Panc1 (cell line): ENCODE measurements at regions not wholly inside any gene's neighbourhood (a gene's known extent, or its start where the extent isn't known, plus 50 kb on each side); places are given as distances from the start of the nearest gene placed in this dataset.
A peak's percentile ranks its signal among the peaks of the same experiment; 100 is the strongest.

Experiments
- ATAC-seq: fragments of 200-7000 bp; cut with Tn5 transposase; 2 replicates; pipeline ENCODE4 v1.9.1; 2020; ENCODE audit warnings: mild to moderate bottlenecking, moderate library complexity
- BruUV-seq: library from RNA; stranded (reverse); fragments of 400-500 nt; replicated peaks from 2 replicates; lab custom pipeline; 2021; lab: Mats Ljungman, UMichigan
- CTCF ChIA-PET: fragments of 300-600 bp; sonication (Branson Sonifier 250); formaldehyde crosslinking; loops from one replicate; lab custom pipeline; 2022; ENCODE audit warnings: antibody characterized with exemption; lab: Charles Lee
- POLR2A ChIA-PET: fragments of 300-600 bp; sonication (Branson Sonifier 250); formaldehyde crosslinking; loops from one replicate; lab custom pipeline; 2022; ENCODE audit warnings: antibody characterized with exemption; lab: Charles Lee
- DNase-seq: peaks from one replicate; pipeline ENCODE4 v3.0.0-alpha.2; 2010; ENCODE audit warnings: low read depth, low spot score
- H3K27ac ChIP-seq: 2 replicates; pipeline ENCODE4 v1.5.1; 2011; ENCODE audit warnings: mild to moderate bottlenecking, low read length, inconsistent platforms
- H3K27me3 ChIP-seq: fragments of 200-500 bp; sonication (Bioruptor generic); 2 replicates; pipeline ENCODE4 v1.6.0; 2014; ENCODE audit warnings: low read length, inconsistent platforms; ENCODE audit not compliant: control insufficient read depth, insufficient read depth
- H3K36me3 ChIP-seq: fragments of 200-500 bp; sonication (Bioruptor generic); 2 replicates; pipeline ENCODE4 v1.5.1; 2014; ENCODE audit warnings: inconsistent platforms, mild to moderate bottlenecking, low read length, moderate library complexity; ENCODE audit not compliant: control insufficient read depth, insufficient read depth
- H3K4me1 ChIP-seq: 2 replicates; pipeline ENCODE4 v1.5.1; 2011; ENCODE audit warnings: inconsistent platforms, mild to moderate bottlenecking, low read length, moderate library complexity; ENCODE audit not compliant: control insufficient read depth, insufficient read depth
- H3K4me3 ChIP-seq, 2 experiments: 2 replicates each; pipeline ENCODE4 v1.5.1; 2011 to 2012; ENCODE audit warnings: low read depth in 2 of 2, low read length in 2 of 2, mild to moderate bottlenecking in 2 of 2, inconsistent platforms in 1 of 2, moderate library complexity in 1 of 2
- H3K9me3 ChIP-seq: fragments of 200-500 bp; sonication (Bioruptor generic); 2 replicates; pipeline ENCODE4 v1.5.1; 2014; ENCODE audit warnings: low read depth, mild to moderate bottlenecking, inconsistent platforms, low read length, moderate library complexity; ENCODE audit not compliant: control insufficient read depth, insufficient read depth
- CTCF ChIP-seq: fragments of 450-650 bp; IDR thresholded peaks from 2 replicates; pipeline ENCODE4 v1.5.1; 2017; ENCODE audit warnings: mild to moderate bottlenecking
- POLR2AphosphoS5 ChIP-seq: IDR thresholded peaks from 2 replicates; pipeline ENCODE4 v1.6.1; 2012; ENCODE audit warnings: mild to moderate bottlenecking, low read depth, low read length, moderate library complexity
- REST ChIP-seq, 2 experiments: IDR thresholded peaks; 2 replicates each; pipeline ENCODE4 v1.6.1; 2011 to 2012; ENCODE audit warnings: low read depth in 2 of 2, control low read depth in 1 of 2, low read length in 1 of 2, mild to moderate bottlenecking in 1 of 2, moderate library complexity in 1 of 2; ENCODE audit not compliant: insufficient read depth in 1 of 2
- SIN3A ChIP-seq: IDR thresholded peaks from 2 replicates; pipeline ENCODE4 v1.6.1; 2012; ENCODE audit warnings: low read depth, mild to moderate bottlenecking, low read length, moderate library complexity, borderline replicate concordance; ENCODE audit not compliant: insufficient read depth
- TCF7L2 ChIP-seq: IDR thresholded peaks from 2 replicates; pipeline ENCODE4 v1.6.1; 2011; ENCODE audit warnings: mild to moderate bottlenecking, low read depth, low read length, inconsistent platforms
- in situ Hi-C: cut with HindIII; loops from 2 replicates; pipeline ENCODE4 v1.10.0; 2016; ENCODE audit warnings: low sequenced_read_pairs, low pct_unique_long_range_greater_than_20kb
- intact Hi-C: fragments of 100-400 bp; cut with micrococcal nuclease; formaldehyde crosslinking; loops from one replicate; pipeline ENCODE4 v1.10.0; 2022; ENCODE audit not compliant: unreplicated experiment

- ATAC-seq (peak; percentile 14; the same call in 1 of the 2 replicates), DNase-seq (no peak)
- TF ChIP-seq CTCF (no peak), POLR2AphosphoS5 (no peak), SIN3A (no peak), REST (IDR thresholded peaks at IDR 0.05; ENCODE audit: insufficient read depth in 1 of 2, low read depth in 2 of 2, low read length in 1 of 2) (no peak), TCF7L2 (no peak)
- Histone ChIP-seq H3K27me3 (no peaks in the 10 kb centered on the region), H3K27ac (no peak overlapping the region), H3K36me3 (no peaks in the 10 kb centered on the region), H3K4me1 (peaks cover 5% of the 10 kb centered on the region; the same call in 1 of the 2 replicates), H3K4me3 (no peak overlapping the region), H3K9me3 (no peaks in the 10 kb centered on the region)
- CTCF ChIA-PET: no interaction called here
- POLR2A ChIA-PET: no interaction called here
- intact Hi-C loops: loop anchor here (5.0 to 10.0 kb wide), 2 partner anchors 69 to 268 kb away; no protein-coding TSS in a partner anchor
- BruUV-seq: no TSS peak
- in situ Hi-C loops: no loop called here
Observed at GRCh38 chr5:160506006-160507004, 84.7 kb downstream of the PTTG1 start.

GRCh38 chr5:160507221-160507721, 85.6 kb downstream of the PTTG1 start:
- in situ Hi-C loops (no loop called here), intact Hi-C loops (loop anchor here (5.0 to 10.0 kb wide), 2 partner anchors 70 to 268 kb away; no protein-coding TSS in a partner anchor)
- Histone ChIP-seq H3K27ac (no peak overlapping the region), H3K36me3 (no peaks in the 10 kb centered on the region), H3K4me3 (no peak overlapping the region), H3K4me1 (peaks cover 5% of the 10 kb centered on the region; the same call in 1 of the 2 replicates), H3K9me3 (no peaks in the 10 kb centered on the region), H3K27me3 (no peaks in the 10 kb centered on the region)
- BruUV-seq: no TSS peak
- CTCF ChIA-PET: no interaction called here
- ATAC-seq (no peak), DNase-seq (no peak)
- POLR2A ChIA-PET: no interaction called here
- TF ChIP-seq TCF7L2 (no peak), SIN3A (no peak), POLR2AphosphoS5 (no peak), REST (IDR thresholded peaks at IDR 0.05; ENCODE audit: insufficient read depth in 1 of 2, low read depth in 2 of 2, low read length in 1 of 2) (no peak), CTCF (no peak)
